SH-SY5Y (cell line): ENCODE measurements at regions not wholly inside any gene's neighbourhood (a gene's known extent, or its start where the extent isn't known, plus 50 kb on each side); places are given as distances from the start of the nearest gene placed in this dataset.

Experiments
- GATA2 ChIP-seq: IDR thresholded peaks from 2 replicates; pipeline ENCODE4 v1.6.1; 2011; ENCODE audit warnings: mild to moderate bottlenecking, low read depth, low read length
- GATA3 ChIP-seq: IDR thresholded peaks from 2 replicates; pipeline ENCODE4 v1.6.1; 2011; ENCODE audit warnings: low read depth, mild to moderate bottlenecking, low read length, moderate library complexity

DNA sequence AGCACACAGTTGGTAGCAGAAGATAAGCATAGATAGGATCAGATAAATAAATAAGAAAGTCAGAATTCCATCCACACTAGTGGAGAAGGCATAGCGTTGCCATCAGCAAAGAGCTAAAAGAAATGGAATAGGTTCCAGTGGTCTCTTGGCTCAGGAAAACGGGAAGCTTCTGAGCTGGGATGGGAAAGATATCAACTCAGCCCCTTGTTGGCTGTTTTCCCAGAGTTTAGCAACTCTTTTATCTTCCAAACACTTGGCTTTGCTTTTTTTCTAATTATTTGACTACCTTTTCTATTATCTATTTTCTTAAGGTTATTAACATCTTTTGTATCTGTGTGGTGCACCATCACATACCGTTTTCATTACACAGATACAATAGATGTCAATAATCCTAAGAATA lies 445.7 kb upstream of the TRPC7 start:
- TF ChIP-seq GATA3 = no peak
- no peak for TF ChIP-seq GATA2
